Endothelial cell of hepatic sinusoid (primary cell): ENCODE measurements at regions not wholly inside any gene's neighbourhood (a gene's known extent, or its start where the extent isn't known, plus 50 kb on each side); places are given as distances from the start of the nearest gene placed in this dataset.
"Not testable (repeated sequence)": the region's sequence is repeated elsewhere in the genome, so short reads cannot be mapped to it uniquely, and the experiment has no call there.

Experiments used
- in situ Hi-C: cut with HindIII; loops from 2 replicates; pipeline ENCODE4 v1.10.0; 2017; ENCODE audit warnings: low sequenced_read_pairs

GRCh38 chr19:30290805-30291204 lies 81.4 kb upstream of the ZNF536 start:
- in situ Hi-C loops = not testable (repeated sequence)

- in situ Hi-C loops = no loop called here
Observed at GRCh38 chr19:30293051-30293785, 79.0 kb upstream of the ZNF536 start.

- in situ Hi-C loops = loop anchor here (5.0 kb wide), 1 partner anchor 69 kb away; no protein-coding TSS in a partner anchor
Observed at GRCh38 chr19:30297969-30298368, 74.2 kb upstream of the ZNF536 start.

- in situ Hi-C loops = no loop called here
Observed at GRCh38 chr19:30303131-30303654, 69.0 kb upstream of the ZNF536 start.

- in situ Hi-C loops = no loop called here
Observed at GRCh38 chr19:30304540-30304939, 67.6 kb upstream of the ZNF536 start.

- in situ Hi-C loops = no loop called here
Observed at GRCh38 chr19:30305346-30306060, 66.7 kb upstream of the ZNF536 start.

- in situ Hi-C loops = no loop called here
Observed at GRCh38 chr19:30307191-30307974, 64.8 kb upstream of the ZNF536 start.

GRCh38 chr19:30309176-30309575 lies 63.0 kb upstream of the ZNF536 start:
- in situ Hi-C loops = no loop called here

- in situ Hi-C loops = no loop called here
Observed at GRCh38 chr19:30309905-30310601, 62.1 kb upstream of the ZNF536 start.

GRCh38 chr19:30310602-30311263 lies 61.5 kb upstream of the ZNF536 start:
- in situ Hi-C loops = no loop called here

- in situ Hi-C loops = no loop called here
Observed at GRCh38 chr19:30311911-30312310, 60.3 kb upstream of the ZNF536 start.

- in situ Hi-C loops = no loop called here
Observed at GRCh38 chr19:30312582-30313352, 59.4 kb upstream of the ZNF536 start.

GRCh38 chr19:30313353-30313750 lies 58.8 kb upstream of the ZNF536 start:
- in situ Hi-C loops = no loop called here

GRCh38 chr19:30314056-30314804 lies 58.0 kb upstream of the ZNF536 start:
- in situ Hi-C loops = no loop called here

- in situ Hi-C loops = no loop called here
Observed at GRCh38 chr19:30314805-30315155, 57.4 kb upstream of the ZNF536 start.

- in situ Hi-C loops = no loop called here
Observed at GRCh38 chr19:30315159-30315558, 57.0 kb upstream of the ZNF536 start.

- in situ Hi-C loops = no loop called here
Observed at GRCh38 chr19:30316000-30316491, 56.1 kb upstream of the ZNF536 start.

GRCh38 chr19:30316560-30317106 lies 55.6 kb upstream of the ZNF536 start:
- in situ Hi-C loops = no loop called here
